ENCODE measurements at regions not wholly inside any gene's neighbourhood (a gene's known extent, or its start where the extent isn't known, plus 50 kb on each side); places are given as distances from the start of the nearest gene placed in this dataset.

GRCh38 chr18:73782405-73782804, 365.2 kb downstream of the FBXO15 start:
- no peak for TF ChIP-seq CTCF (conservative IDR thresholded peaks at IDR 0.05)
- Mint-ChIP-seq H3K4me1 (ENCODE audit: unreplicated experiment) (no peaks in the 10 kb centered on the region), H3K4me3 (no peak overlapping the region), H3K36me3 (no peaks in the 10 kb centered on the region), H3K27ac (no peak overlapping the region), H3K9me3 (no peaks in the 10 kb centered on the region), H3K27me3 (peaks cover 8% of the 10 kb centered on the region)
- no peak for DNase-seq (ENCODE audit: extremely low spot score, unreplicated experiment)

GRCh38 chr18:73780218-73780617, 367.4 kb downstream of the FBXO15 start:
- no peak for DNase-seq (ENCODE audit: extremely low spot score, unreplicated experiment)
- H3K27me3 Mint-ChIP-seq, result peaks cover 12% of the 10 kb centered on the region
- no peaks in the 10 kb centered on the region for H3K36me3 Mint-ChIP-seq
- no peak for TF ChIP-seq CTCF (conservative IDR thresholded peaks at IDR 0.05)
- no peaks in the 10 kb centered on the region for H3K9me3 Mint-ChIP-seq
- H3K27ac Mint-ChIP-seq, result no peak overlapping the region
- H3K4me3 Mint-ChIP-seq, result no peak overlapping the region
- H3K4me1 Mint-ChIP-seq (ENCODE audit: unreplicated experiment), result no peaks in the 10 kb centered on the region

- H3K4me3 Mint-ChIP-seq, result no peak overlapping the region
- peaks cover 15% of the 10 kb centered on the region for H3K27me3 Mint-ChIP-seq
- no peak for DNase-seq (ENCODE audit: extremely low spot score, unreplicated experiment)
- H3K36me3 Mint-ChIP-seq, result no peaks in the 10 kb centered on the region
- TF ChIP-seq CTCF (conservative IDR thresholded peaks at IDR 0.05), result no peak
- no peak overlapping the region for H3K27ac Mint-ChIP-seq
- H3K4me1 Mint-ChIP-seq (ENCODE audit: unreplicated experiment), result no peaks in the 10 kb centered on the region
- H3K9me3 Mint-ChIP-seq, result no peaks in the 10 kb centered on the region
These were observed 369.6 kb downstream of the FBXO15 start for GRCh38 chr18:73778032-73778359.

GRCh38 chr18:73777356-73778031, 370.1 kb downstream of the FBXO15 start:
- no peak for TF ChIP-seq CTCF (conservative IDR thresholded peaks at IDR 0.05)
- no peak for DNase-seq (ENCODE audit: extremely low spot score, unreplicated experiment)
- Mint-ChIP-seq H3K27me3 (peaks cover 15% of the 10 kb centered on the region), H3K36me3 (no peaks in the 10 kb centered on the region), H3K9me3 (no peaks in the 10 kb centered on the region), H3K4me3 (no peak overlapping the region), H3K27ac (no peak overlapping the region), H3K4me1 (ENCODE audit: unreplicated experiment) (no peaks in the 10 kb centered on the region)

- DNase-seq (ENCODE audit: extremely low spot score, unreplicated experiment), result no peak
- no peak overlapping the region for H3K4me3 Mint-ChIP-seq
- TF ChIP-seq CTCF (conservative IDR thresholded peaks at IDR 0.05), result no peak
- peaks cover 12% of the 10 kb centered on the region for H3K27me3 Mint-ChIP-seq
- H3K4me1 Mint-ChIP-seq (ENCODE audit: unreplicated experiment), result no peaks in the 10 kb centered on the region
- H3K36me3 Mint-ChIP-seq, result no peaks in the 10 kb centered on the region
- H3K9me3 Mint-ChIP-seq, result no peaks in the 10 kb centered on the region
- H3K27ac Mint-ChIP-seq, result no peak overlapping the region
These were observed 372.7 kb downstream of the FBXO15 start for GRCh38 chr18:73774811-73775509.

Measured in type B pancreatic cell (in vitro differentiated cells).